Spleen (tissue), 7 donors: ENCODE measurements at regions not wholly inside any gene's neighbourhood (a gene's known extent, or its start where the extent isn't known, plus 50 kb on each side); places are given as distances from the start of the nearest gene placed in this dataset.

Experiments
- POLR2A ChIP-seq, 3 donors: fragments of 450-650 bp; IDR thresholded peaks; one replicate each; pipeline ENCODE4 v1.5.1; 2017; ENCODE audit warnings: antibody characterized with exemption in 3 of 3, mild to moderate bottlenecking in 1 of 3
- TF ChIP-seq, protein P1 (sequence below), 11 experiments: fragments of 200-600 bp in 7 of 11; fragments of 450-650 bp in 4 of 11; sonication (generic) in 4 of 11; IDR thresholded peaks in 8 of 11; conservative IDR thresholded peaks in 3 of 11; 1 replicate in 7 of 11; 2 replicates in 4 of 11; pipeline versions ENCODE4 v1.4.0 to v1.8.0; 2016 to 2021; ENCODE audit warnings: antibody characterized with exemption in 11 of 11, inconsistent platforms in 4 of 11, mild to moderate bottlenecking in 1 of 11
- donor health status: DM: no; HTN: no; CAD: no; lungs with moderate emphysema.
- donor health status: DM: no; HTN: no; CAD: no.
- donor health status: DM: no; HTN: no; CAD: no.

DNA sequence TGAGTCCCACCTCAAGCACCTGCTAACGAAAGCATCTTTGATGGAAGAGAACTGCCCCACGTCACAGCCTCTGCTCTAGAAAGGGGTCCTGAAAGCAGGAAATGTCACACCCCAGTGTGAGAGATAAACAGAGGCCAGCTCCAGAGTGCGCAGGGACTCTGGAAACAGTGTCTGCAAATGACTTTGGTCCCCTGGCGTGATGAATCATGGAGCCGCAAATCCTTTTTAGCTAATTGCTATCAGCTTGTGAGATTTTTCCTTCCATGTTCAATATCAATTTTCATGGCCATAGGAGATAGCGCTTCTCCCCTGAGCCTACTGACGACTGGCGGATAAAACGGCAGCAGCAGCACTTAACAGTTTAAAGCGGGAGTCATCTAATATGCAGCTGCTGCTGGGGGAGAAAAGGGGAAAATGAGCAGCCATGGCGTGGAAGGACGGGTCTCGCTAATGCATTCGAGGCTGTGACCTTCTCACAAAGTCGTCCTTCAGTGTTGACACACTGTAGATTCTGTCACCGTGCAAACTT is 209.6 kb upstream of the IRX1 start:
- no peak for TF ChIP-seq POLR2A (IDR thresholded peaks at IDR 0.05)
- TF ChIP-seq, protein P1, sequence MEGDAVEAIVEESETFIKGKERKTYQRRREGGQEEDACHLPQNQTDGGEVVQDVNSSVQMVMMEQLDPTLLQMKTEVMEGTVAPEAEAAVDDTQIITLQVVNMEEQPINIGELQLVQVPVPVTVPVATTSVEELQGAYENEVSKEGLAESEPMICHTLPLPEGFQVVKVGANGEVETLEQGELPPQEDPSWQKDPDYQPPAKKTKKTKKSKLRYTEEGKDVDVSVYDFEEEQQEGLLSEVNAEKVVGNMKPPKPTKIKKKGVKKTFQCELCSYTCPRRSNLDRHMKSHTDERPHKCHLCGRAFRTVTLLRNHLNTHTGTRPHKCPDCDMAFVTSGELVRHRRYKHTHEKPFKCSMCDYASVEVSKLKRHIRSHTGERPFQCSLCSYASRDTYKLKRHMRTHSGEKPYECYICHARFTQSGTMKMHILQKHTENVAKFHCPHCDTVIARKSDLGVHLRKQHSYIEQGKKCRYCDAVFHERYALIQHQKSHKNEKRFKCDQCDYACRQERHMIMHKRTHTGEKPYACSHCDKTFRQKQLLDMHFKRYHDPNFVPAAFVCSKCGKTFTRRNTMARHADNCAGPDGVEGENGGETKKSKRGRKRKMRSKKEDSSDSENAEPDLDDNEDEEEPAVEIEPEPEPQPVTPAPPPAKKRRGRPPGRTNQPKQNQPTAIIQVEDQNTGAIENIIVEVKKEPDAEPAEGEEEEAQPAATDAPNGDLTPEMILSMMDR (IDR thresholded peaks at IDR 0.05 in 8 of 11, conservative IDR thresholded peaks at IDR 0.05 in 3 of 11) = no peak
